ENCODE measurements at regions not wholly inside any gene's neighbourhood (a gene's known extent, or its start where the extent isn't known, plus 50 kb on each side); places are given as distances from the start of the nearest gene placed in this dataset.
"Not testable (repeated sequence)": the region's sequence is repeated elsewhere in the genome, so short reads cannot be mapped to it uniquely, and the experiment has no call there.

GRCh38 chr13:22893204-22893603 is 287.6 kb upstream of the SGCG start:
- no peak for DNase-seq (ENCODE audit: low read depth, low spot score)
- TF ChIP-seq CTCF (conservative IDR thresholded peaks at IDR 0.05), result no peak
- H3K4me3 Mint-ChIP-seq, result no peak overlapping the region
- H3K27ac Mint-ChIP-seq (ENCODE audit: unreplicated experiment), result no peak overlapping the region
- no peaks in the 10 kb centered on the region for H3K27me3 Mint-ChIP-seq (ENCODE audit: low read depth)
- peaks cover 21% of the 10 kb centered on the region for H3K36me3 Mint-ChIP-seq (ENCODE audit: low read depth)
- peaks cover 10% of the 10 kb centered on the region for H3K9me3 Mint-ChIP-seq
- no peaks in the 10 kb centered on the region for H3K4me1 Mint-ChIP-seq

- Mint-ChIP-seq H3K4me3 (no peak overlapping the region), H3K4me1 (no peaks in the 10 kb centered on the region), H3K27ac (ENCODE audit: unreplicated experiment) (no peak overlapping the region), H3K27me3 (ENCODE audit: low read depth) (no peaks in the 10 kb centered on the region), H3K36me3 (ENCODE audit: low read depth) (peaks cover 21% of the 10 kb centered on the region), H3K9me3 (peaks cover 8% of the 10 kb centered on the region)
- no peak for TF ChIP-seq CTCF (conservative IDR thresholded peaks at IDR 0.05)
- DNase-seq (ENCODE audit: low read depth, low spot score), result no peak
These were observed 287.0 kb upstream of the SGCG start for GRCh38 chr13:22893777-22894176.

- no peak for DNase-seq (ENCODE audit: low read depth, low spot score)
- Mint-ChIP-seq H3K9me3 (peaks cover 6% of the 10 kb centered on the region), H3K4me1 (no peaks in the 10 kb centered on the region), H3K27ac (ENCODE audit: unreplicated experiment) (no peak overlapping the region), H3K27me3 (ENCODE audit: low read depth) (no peaks in the 10 kb centered on the region), H3K36me3 (ENCODE audit: low read depth) (peaks cover 11% of the 10 kb centered on the region), H3K4me3 (no peak overlapping the region)
- no peak for TF ChIP-seq CTCF (conservative IDR thresholded peaks at IDR 0.05)
These were observed 283.0 kb upstream of the SGCG start for GRCh38 chr13:22897571-22898314.

- H3K36me3 Mint-ChIP-seq (ENCODE audit: low read depth), result peaks cover 11% of the 10 kb centered on the region
- H3K27ac Mint-ChIP-seq (ENCODE audit: unreplicated experiment); H3K4me3 Mint-ChIP-seq; H3K9me3 Mint-ChIP-seq; H3K27me3 Mint-ChIP-seq (ENCODE audit: low read depth); DNase-seq (ENCODE audit: low read depth, low spot score); H3K4me1 Mint-ChIP-seq: not testable (repeated sequence)
These were observed 280.3 kb upstream of the SGCG start for GRCh38 chr13:22900416-22900951.

GRCh38 chr13:22903301-22903700 is 277.5 kb upstream of the SGCG start:
- Mint-ChIP-seq H3K36me3 (ENCODE audit: low read depth) (peaks cover 18% of the 10 kb centered on the region), H3K4me1 (no peaks in the 10 kb centered on the region), H3K27ac (ENCODE audit: unreplicated experiment) (no peak overlapping the region), H3K4me3 (no peak overlapping the region), H3K9me3 (peaks cover 9% of the 10 kb centered on the region), H3K27me3 (ENCODE audit: low read depth) (no peaks in the 10 kb centered on the region)
- TF ChIP-seq CTCF (conservative IDR thresholded peaks at IDR 0.05), result no peak
- no peak for DNase-seq (ENCODE audit: low read depth, low spot score)

- Mint-ChIP-seq H3K4me3 (no peak overlapping the region), H3K36me3 (ENCODE audit: low read depth) (peaks cover 21% of the 10 kb centered on the region), H3K27ac (ENCODE audit: unreplicated experiment) (no peak overlapping the region), H3K27me3 (ENCODE audit: low read depth) (no peaks in the 10 kb centered on the region), H3K4me1 (no peaks in the 10 kb centered on the region), H3K9me3 (peaks cover 9% of the 10 kb centered on the region)
- TF ChIP-seq CTCF (conservative IDR thresholded peaks at IDR 0.05), result no peak
- no peak for DNase-seq (ENCODE audit: low read depth, low spot score)
These were observed 276.9 kb upstream of the SGCG start for GRCh38 chr13:22903925-22904324.
